HS-5 (cell line): ENCODE measurements at regions not wholly inside any gene's neighbourhood (a gene's known extent, or its start where the extent isn't known, plus 50 kb on each side); places are given as distances from the start of the nearest gene placed in this dataset.
"Not testable (repeated sequence)": the region's sequence is repeated elsewhere in the genome, so short reads cannot be mapped to it uniquely, and the experiment has no call there.

Source experiments
- DNase-seq: peaks from one replicate; pipeline ENCODE4 v3.0.0-alpha.2; 2012; ENCODE audit warnings: low read depth

DNA sequence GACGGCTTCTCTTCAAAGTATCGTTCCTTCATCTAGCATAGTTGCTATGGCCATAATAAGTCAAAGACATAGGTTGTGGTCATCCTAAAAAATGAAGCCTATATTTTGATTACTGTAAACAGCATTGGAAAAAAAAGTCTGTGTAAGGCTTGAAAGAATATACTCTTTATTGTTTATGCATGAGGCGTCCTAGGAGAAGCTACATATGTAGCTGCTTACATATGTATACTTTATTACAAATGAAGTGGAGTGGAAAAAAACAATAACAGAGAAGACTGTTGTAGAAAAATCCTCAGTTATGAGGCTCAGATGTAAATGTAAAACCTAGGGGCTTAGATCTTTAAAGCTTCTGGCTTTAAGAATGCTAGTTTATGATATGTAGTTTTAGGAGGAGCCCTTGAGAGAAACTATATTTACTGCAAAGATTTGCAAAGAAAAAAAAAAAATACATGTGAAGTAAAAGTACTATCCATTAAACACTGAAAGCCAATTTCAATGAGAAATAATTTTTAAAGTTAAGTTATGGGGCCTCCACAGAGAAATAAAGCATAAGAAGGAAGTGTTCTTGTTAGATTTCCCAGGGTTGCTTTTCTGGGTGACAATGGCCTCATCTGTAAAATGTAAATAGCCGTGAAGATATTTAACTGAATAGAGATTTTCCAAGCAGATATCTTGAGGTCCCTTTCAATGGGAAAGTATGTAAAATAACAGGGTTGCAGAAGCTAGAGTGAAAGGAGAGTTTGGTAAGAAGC is 598.2 kb downstream of the TRIML1 start:
- DNase-seq, result no peak

DNA sequence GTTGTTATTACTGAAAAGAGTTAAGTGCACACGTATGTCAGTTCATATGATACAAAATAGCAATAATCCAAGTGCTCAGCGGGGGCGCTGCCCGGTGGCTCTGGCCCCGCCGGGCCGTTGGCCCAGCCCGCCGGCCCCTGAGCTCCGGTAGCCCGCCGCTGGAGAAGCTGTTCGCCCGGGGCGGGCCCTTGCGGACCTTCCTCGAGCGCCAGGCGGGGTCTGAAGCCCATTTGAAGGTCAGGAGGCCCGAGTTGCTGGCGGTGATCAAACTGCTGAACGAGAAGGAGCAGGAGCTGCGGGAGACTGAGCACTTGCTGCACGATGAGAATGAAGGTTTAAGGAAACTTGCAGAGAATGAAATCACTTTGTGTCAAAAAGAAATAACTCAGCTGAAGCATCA is 599.0 kb downstream of the TRIML1 start:
- not testable (repeated sequence) for DNase-seq

DNA sequence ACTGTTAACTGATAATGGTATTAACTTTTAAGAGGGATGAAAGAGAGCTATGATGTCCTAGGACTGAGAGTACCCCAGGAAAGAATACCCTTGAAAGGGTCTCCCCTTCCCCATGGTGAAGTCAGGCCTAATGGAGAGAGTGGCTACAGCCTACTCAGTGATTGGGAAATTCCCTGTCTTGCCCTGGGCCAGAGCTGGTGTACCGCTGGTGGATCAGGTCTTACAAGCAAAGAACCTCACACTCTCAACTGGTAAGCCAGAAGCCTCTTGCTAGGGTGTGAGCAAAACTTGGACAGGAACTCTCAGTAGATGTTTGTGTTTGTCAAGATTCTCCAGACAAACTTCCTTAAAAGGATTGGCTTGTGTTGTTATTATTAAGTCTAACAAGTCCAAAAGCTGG is 600.9 kb downstream of the TRIML1 start:
- not testable (repeated sequence) for DNase-seq

DNA sequence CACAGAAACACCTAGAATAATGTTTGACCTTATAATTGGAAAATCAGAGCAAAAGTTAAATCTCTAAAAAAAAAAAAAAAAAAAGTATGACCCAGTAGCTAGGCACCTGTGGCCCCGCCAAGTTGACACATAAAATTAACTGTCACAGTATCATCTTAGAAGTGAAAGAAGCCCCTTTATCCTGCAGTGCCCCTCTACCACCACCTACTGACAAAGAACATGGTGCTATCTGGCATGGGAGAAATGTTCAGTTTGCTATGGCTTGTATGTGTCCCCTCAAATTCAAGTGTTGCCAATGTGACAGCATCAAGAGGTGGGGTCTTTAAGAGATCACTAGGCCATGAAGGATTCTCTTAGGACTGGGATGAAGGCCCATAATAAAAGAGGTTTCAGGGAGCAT is 601.5 kb downstream of the TRIML1 start:
- not testable (repeated sequence) for DNase-seq

DNA sequence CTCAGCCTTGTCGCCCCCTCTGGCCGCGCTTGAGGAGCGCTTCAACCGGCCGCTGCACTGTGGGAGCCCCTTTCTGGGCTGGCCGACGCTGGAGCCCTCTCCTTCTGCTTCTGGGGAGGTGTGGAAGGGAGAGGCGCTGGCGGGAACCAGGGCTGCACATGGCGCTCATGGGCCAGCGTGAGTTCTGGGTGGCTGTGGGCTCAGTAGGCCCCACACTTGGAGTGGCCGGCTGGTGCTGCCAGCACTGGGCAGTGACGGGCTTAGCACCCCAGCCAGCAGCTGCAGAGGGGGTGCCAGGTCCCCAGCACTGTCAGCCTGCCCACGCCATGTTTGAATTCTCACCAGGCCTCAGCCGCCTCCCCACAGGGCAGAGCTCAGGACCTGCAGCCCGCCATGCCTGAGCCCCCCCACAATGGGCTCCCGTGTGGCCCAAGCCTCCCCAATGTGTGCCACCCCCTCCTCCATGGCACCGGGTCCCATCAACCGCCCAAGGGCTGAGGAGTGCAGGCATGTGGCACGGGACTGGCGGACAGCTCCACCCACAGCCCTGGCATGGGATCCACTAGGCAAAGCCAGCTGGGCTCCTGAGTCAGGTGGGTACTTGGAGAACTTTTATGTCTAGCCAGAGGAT is 615.2 kb downstream of the TRIML1 start:
- no peak for DNase-seq

DNA sequence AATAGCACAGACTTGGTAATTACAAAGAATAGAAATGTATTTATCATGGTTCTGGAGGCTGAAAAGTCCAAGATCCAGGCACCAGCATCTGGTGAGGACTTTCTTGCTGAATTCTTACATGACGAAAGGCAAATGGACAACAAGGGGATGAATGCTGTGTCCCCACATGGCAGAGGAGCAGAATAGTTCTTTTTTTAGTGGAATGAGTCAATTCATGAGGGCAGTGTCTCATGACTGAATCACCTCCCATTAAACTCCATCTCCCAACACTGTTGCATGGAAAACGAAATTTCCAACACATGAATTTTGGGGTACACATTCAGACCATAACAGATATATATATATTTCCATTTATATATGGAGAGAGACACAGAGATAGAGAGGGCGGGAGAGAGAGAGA is 628.3 kb downstream of the TRIML1 start:
- DNase-seq, result no peak

DNA sequence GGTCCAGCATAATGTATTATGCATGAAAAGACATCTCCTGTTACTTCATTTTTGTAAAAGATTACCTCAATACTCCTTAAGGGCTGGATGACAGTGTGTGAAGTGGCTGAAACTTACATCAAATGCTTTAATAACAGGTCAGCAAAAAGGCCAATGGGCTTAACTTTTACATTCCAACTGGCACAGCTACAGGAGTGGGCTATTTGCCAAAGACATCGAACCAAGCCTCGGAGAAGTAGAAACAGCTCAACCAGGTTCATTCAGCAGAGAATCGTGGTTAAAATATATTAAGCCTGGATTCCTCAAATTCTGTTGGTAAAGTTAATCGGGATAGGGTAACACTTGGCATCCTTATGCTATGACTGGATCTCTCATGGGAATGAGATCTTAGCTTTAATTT is 639.7 kb downstream of the TRIML1 start:
- peak; percentile 33 for DNase-seq

DNA sequence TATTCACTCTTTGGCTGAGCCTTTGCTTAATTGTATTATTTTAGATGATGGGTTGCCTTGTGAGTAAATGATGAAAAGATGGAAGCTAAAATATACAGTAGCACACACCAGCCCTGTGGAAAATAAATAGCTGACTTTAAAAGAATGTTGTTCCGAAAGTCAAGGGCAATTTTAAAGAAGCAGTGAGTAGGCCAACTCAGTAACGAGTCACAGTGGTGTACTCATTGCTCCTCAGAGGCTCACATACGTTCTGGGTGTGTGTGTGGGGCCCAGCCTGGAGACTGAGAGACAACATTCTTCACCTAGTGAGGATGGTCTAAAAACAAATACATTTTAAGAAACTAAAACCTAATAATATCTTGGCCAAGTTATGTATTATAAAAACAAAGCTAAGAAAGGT is 640.3 kb downstream of the TRIML1 start:
- peak; percentile 15 for DNase-seq

DNA sequence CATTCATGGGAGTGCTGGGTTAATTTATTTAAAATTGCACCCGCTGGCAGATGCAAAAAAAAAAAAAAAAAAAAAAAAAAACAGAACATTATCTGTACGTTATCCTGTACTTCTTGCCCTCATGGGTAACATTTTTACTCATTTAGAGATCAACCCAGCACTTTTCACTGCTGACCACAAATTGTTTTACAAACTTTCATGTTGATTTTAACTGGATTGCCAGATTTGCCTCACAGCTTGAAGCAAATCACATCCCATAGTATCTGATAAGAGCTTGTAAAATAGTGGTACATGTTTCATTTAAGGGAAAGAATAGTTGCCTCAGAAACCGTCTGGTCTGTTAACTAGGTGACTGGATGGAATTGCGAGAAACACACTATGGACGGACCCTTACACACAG is 640.8 kb downstream of the TRIML1 start:
- no peak for DNase-seq

DNA sequence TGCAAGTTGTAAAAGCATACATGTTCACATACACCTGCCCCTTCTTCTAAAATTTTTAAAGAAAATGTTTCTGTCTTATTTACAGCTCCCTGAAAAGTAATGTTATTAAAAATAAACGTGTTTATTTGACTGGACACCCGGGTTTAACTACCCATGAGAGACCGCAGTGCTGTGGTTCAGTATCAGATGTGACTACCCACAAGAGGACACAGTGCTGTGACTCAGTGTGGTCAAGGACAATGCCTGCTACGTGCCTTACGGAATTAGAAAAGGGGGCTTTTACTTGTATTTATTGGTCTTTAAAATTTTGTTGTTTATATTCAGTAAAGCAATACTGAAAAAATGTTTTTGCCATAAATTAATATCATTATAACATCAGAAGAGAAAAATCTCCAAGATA is 641.4 kb downstream of the TRIML1 start:
- no peak for DNase-seq

DNA sequence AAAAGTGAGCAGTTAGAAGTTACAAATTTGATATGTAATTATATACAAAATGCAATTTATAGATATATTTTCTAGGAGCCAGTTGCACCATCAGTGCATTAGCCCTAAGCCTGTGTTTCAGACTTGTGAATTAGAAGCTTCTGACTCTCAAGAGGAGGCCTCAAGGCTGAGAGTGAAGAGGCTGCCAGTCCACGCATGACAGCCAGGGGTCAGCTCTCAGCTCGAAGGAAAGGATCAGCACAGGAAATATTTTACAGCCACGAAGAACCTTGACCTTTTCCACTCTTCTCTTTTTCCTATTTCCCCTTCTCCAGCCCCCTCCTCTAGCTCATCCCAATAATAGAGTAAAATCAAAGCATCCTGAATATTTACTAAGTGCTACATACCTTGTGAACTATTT is 642.4 kb downstream of the TRIML1 start:
- DNase-seq, result no peak

DNA sequence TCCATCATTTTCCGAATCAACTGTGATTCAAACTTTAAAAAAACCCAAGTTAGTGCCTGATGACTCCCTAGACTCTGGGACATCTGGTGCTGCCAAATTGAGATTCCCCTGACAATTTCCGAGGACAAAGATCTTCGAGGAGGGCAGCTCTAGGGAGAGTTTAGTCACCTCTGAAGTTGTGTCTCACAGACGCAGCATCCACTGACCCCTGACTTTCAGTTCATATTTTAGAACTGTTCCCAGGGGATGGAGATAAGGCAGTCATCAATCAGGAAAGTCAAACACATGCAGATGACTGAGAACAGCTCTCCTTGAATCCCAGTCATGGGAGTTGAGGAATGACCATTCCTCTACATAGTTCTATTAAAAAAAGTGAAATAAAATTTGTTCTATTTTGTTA is 643.9 kb downstream of the TRIML1 start:
- DNase-seq, result no peak

DNA sequence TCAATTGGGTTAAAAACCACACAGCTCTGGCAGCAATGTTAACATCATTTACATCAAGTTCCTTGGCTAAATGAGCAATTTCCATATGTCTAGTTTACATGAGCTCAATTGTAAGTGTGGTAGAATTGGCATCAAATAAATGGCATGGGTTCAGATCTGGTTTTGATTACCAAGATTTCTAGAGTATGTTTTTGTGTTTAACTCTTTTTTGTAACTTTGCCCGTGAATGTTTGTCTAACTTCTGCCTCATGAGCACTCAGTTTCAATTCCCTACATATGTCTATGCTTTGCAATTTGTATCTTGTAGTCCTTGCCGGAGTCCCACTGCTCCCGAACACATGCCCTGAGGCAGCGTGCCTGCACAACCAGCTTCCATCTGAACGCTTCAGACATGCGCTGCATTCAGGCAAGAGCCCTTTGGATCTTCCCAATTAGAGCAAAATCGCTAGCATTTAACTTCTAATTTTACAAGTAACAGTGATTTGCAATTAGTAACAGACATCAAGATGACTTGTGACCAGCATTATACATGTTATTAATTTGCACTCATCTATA is 644.4 kb downstream of the TRIML1 start:
- DNase-seq, result no peak

DNA sequence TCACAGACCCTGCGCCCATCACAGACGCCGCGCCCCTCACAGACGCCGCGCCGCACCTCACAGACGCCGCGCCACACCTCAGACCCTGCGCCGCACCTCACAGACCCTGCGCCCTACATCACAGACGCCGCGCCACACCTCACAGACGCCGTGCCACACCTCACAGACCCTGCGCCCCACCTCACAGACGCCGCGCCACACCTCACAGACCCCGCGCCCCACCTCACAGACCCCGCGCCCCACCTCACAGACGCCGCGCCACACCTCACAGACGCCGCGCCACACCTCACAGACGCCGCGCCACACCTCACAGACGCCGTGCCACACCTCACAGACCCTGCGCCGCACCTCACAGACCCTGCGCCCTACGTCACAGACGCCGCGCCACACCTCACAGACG is 657.4 kb downstream of the TRIML1 start:
- not testable (repeated sequence) for DNase-seq

DNA sequence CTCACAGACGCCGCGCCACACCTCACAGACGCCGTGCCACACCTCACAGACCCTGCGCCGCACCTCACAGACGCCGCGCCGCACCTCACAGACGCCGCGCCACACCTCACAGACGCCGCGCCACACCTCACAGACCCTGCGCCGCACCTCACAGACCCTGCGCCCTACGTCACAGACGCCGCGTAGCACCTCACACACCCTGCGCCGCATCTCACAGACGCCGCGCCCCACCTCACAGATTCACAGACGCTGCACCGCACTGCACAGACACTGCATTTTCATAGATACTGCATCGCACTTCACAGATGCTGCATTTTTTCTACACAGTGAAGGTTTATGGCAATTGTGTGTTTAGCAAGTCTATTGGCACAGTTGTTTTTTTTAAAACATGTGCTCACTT is 657.8 kb downstream of the TRIML1 start:
- DNase-seq, result not testable (repeated sequence)

DNA sequence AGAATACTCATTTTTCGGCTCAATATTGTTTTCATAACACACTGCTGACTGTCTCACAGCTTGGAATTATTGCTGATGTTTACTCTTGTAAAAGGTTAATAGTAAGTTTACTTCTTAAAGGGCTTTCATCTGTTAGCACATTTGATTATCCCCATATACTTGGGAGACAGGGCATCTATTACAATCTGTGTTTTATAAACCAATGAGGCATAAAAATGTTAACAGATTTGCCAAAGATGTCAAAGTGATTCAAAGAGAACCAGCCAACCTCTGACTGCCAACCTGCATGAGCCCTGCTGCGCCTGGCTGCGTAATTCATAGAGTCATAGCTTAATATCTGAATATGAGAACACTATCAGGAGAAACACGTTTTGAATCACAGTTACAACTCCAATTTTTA is 665.6 kb downstream of the TRIML1 start:
- DNase-seq, result no peak

DNA sequence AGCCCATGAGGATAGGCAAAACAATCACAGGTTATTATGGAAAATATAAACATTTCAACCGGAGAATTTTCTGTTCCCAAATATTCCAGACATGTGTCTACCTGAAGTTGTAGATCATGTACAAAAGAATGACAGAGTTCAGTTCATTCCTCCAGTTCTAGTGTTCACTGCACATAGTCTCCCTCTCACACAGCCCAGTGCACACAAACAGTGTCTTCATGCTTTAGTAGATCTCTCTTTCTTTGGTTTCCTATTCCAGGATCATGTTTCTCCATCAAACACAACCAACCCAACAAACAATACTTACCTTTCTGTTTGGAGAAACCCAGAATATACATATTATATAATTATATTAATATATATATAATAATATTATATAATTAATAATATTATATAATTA is 671.9 kb downstream of the TRIML1 start:
- DNase-seq, result no peak

DNA sequence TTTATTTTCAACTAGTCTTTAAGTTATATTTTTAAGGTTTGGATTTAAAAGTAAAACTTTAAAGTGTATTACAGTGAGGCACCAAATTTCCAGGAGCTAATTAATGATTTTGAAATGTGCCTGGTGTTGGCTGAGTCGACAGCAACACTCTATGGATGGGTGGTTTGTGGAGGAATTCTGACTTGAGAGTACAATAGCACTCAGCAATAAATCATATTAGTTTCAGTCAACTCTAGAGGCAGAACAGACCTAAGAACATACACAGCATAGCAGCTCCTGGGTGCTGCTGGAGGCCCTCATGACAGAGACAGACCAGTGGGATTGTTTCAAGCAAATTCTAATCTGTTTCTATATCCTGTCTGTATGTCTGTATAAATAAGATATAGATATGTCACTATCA is 673.4 kb downstream of the TRIML1 start:
- no peak for DNase-seq

DNA sequence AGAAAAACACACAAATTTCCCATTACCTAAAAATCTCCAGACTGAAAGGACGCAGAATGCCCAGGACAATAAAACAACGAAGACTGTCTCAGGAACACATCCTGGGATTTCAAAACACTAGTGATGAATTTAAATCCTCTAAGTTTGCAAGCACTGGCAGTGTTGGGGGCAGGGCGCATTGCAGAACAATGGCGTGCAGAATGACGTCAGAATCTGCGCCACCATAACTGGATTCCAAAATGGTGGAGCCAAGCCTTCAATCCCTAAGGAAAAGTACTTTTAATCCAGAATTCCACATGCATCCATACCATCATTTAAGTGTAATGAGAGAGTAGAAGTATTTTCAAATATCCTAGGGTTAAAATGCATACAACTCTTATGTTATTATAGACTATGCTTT is 679.1 kb downstream of the TRIML1 start:
- no peak for DNase-seq

DNA sequence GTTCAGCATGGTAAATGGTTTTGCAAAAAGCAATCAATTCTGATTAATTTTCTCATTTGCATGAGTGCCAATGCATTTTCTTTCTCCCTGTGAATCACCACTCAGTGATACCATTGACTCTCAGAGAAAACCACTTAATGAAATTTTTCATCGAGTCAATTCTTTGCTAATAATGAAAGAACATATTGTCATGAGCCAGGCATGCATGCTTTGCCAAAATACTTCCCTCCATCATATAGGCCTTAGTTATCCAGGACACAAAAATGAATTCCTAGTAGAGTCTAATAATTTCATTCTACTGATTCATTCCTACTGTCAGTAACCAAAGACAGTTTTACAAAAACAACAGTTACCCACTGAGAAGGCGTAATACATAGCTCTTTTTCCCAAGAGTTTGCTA is 680.0 kb downstream of the TRIML1 start:
- DNase-seq, result no peak

DNA sequence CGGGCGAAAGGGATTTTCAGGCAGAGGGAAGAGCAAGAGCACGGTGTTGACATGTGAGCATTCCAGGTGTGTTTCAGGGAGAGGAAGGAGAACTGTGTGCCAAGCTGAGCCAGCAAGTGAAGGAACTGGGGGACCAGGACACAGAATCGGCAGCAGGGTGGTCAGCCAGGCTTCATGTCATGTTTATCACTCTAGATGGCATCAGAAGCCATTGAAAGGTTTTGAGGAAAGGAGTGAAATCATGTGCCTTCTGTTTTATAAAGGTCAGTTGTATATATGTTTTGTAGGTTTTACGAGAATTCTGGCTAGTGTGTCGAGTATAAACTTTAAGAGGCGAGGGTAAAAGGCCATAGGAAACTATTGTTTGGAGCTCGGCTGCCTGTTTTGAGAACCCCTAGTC is 682.3 kb downstream of the TRIML1 start:
- no peak for DNase-seq

DNA sequence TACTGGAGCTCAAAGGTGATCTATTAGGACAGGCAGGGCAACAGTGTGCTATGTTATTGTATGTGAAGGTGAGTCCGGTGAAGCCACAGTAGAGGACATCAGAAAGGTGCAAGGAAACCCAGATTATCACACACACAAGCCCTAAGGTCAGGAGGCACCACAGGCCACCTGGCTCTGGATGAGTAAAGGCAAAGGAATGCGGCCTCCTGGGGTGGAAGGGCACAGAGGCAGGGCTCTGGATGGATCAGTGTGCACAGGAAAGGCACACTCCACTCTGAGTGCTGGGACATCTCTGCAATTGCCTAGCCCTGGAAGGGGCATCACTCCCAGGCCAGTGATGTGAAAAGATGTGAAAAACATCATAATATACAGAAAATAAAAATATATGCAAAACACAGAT is 683.5 kb downstream of the TRIML1 start:
- DNase-seq, result peak; percentile 3

DNA sequence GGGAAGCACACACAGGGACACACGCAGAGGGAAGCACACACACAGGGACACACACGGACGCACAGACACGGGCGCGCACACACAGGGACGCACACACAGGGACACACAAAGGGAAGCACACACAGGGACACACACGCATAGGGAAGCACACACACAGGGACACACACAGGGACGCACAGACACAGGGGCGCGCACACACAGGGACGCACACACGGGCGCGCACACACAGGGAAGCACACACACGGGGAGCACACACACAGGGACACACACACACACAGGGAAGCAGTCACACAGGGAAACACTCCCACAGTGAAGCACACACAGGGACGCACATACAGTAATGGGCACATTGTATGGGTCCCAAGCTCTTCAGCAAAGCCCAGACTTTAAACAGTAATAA is 685.3 kb downstream of the TRIML1 start:
- DNase-seq, result no peak

DNA sequence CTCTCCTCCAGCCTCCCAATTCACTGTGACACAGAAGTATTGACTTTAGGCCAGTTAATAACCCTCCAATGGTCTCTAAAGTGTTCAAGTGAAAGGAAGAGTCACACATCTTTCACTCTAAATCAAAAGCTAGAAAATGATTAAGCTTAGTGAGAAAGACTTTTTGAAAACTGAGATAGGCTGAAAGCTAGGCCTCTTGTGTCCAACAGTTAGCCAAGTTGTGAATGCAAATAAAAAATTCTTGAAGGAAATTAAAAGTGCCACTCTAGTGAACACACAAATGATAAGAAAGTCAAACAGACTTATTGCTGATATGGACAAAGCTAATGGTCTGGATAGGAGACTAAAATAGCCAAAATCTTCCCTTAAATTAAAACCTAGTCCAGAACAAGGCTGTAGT is 687.2 kb downstream of the TRIML1 start:
- no peak for DNase-seq
